Esophagus squamous epithelium (tissue), 4 donors: ENCODE measurements at regions not wholly inside any gene's neighbourhood (a gene's known extent, or its start where the extent isn't known, plus 50 kb on each side); places are given as distances from the start of the nearest gene placed in this dataset.

Source experiments
- CTCF ChIP-seq, 6 experiments: fragments of 450-650 bp in 4 of 6; fragments of 200-600 bp in 2 of 6; sonication (generic) in 2 of 6; IDR thresholded peaks; one replicate each; pipeline ENCODE4 v1.5.1; 2016 to 2019; ENCODE audit warnings: antibody characterized with exemption in 6 of 6, mild to moderate bottlenecking in 4 of 6, moderate library complexity in 4 of 6
- POLR2A ChIP-seq, 4 donors: fragments of 450-650 bp; IDR thresholded peaks; one replicate each; pipeline ENCODE4 v1.6.1; 2017; ENCODE audit warnings: antibody characterized with exemption in 4 of 4, mild to moderate bottlenecking in 4 of 4, moderate library complexity in 3 of 4

- TF ChIP-seq CTCF (IDR thresholded peaks at IDR 0.05): no peak
- no peak for TF ChIP-seq POLR2A (IDR thresholded peaks at IDR 0.05)
These were observed 171.7 kb downstream of the PAPSS1 start for GRCh38 chr4:107548211-107548905.
